ENCODE measurements at regions not wholly inside any gene's neighbourhood (a gene's known extent, or its start where the extent isn't known, plus 50 kb on each side); places are given as distances from the start of the nearest gene placed in this dataset.
"Not testable (repeated sequence)": the region's sequence is repeated elsewhere in the genome, so short reads cannot be mapped to it uniquely, and the experiment has no call there.

- intact Hi-C loops (cut with DNase I; ENCODE audit: low total_unique reads), result no loop called here
- Histone ChIP-seq H3K27me3 (no peaks in the 10 kb centered on the region), H3K9me3 (peaks cover 0 to 3% of the 10 kb centered on the region in 2 donors), H3K4me1 (no peaks in the 10 kb centered on the region), H3K4me3 (no peak overlapping the region), H3K36me3 (no peaks in the 10 kb centered on the region), H3K27ac (no peak overlapping the region)
- DNase-seq, result no peak
- in situ Hi-C loops (cut with MboI; ENCODE audit: low pct_ligation_motif_present in 1 of 4, low pct_unique_long_range_greater_than_20kb in 1 of 4, low sequenced_read_pairs in 3 of 4), result no loop called here
- TF ChIP-seq CTCF (IDR thresholded peaks at IDR 0.05) (no peak), POLR2AphosphoS5 (IDR thresholded peaks at IDR 0.05) (no peak), POLR2A (IDR thresholded peaks at IDR 0.05) (no peak), EP300 (IDR thresholded peaks at IDR 0.05; ENCODE audit: low read depth) (no peak)
Observed at GRCh38 chr14:48229091-48229490, 553.7 kb upstream of the MDGA2 start.

- in situ Hi-C loops (cut with MboI; ENCODE audit: low pct_ligation_motif_present in 1 of 4, low pct_unique_long_range_greater_than_20kb in 1 of 4, low sequenced_read_pairs in 3 of 4) (no loop called here), intact Hi-C loops (cut with DNase I; ENCODE audit: low total_unique reads) (no loop called here)
- WGBS, 2 donors (ENCODE audit: low coverage in 1 of 2), result 33 to 86% methylated on average over 1 to 13 of the region's 13 CpGs
- DNase-seq, result no peak
- no peaks in the 10 kb centered on the region for H3K9me3 ChIP-seq
- H3K4me1 ChIP-seq, result no peaks in the 10 kb centered on the region
- H3K27me3 ChIP-seq, result no peaks in the 10 kb centered on the region
- H3K4me3 ChIP-seq, result no peak overlapping the region
- no peak overlapping the region for H3K27ac ChIP-seq
- H3K36me3 ChIP-seq, result no peaks in the 10 kb centered on the region
- TF ChIP-seq EP300 (IDR thresholded peaks at IDR 0.05; ENCODE audit: low read depth), result no peak
- no peak for TF ChIP-seq POLR2AphosphoS5 (IDR thresholded peaks at IDR 0.05)
- TF ChIP-seq CTCF (IDR thresholded peaks at IDR 0.05), result no peak
- no peak for TF ChIP-seq POLR2A (IDR thresholded peaks at IDR 0.05)
Observed at GRCh38 chr14:48193893-48194292, 518.5 kb upstream of the MDGA2 start.

- H3K36me3 ChIP-seq; in situ Hi-C loops (cut with MboI; ENCODE audit: low pct_ligation_motif_present in 1 of 4, low pct_unique_long_range_greater_than_20kb in 1 of 4, low sequenced_read_pairs in 3 of 4); H3K4me1 ChIP-seq; H3K27ac ChIP-seq; H3K4me3 ChIP-seq; intact Hi-C loops (cut with DNase I; ENCODE audit: low total_unique reads); DNase-seq; H3K9me3 ChIP-seq; H3K27me3 ChIP-seq: not testable (repeated sequence)
- 75% methylated on average over 1 of the region's 1 CpG; no CpG with 5 or more reads in 1 of the 2 donors for WGBS, 2 donors (ENCODE audit: low coverage in 1 of 2)
Observed at GRCh38 chr14:48149624-48150023, 474.2 kb upstream of the MDGA2 start.

- WGBS, 2 donors (ENCODE audit: low coverage in 1 of 2), result 83 to 90% methylated on average over 3 of the region's 3 CpGs
- Histone ChIP-seq H3K4me3 (no peak overlapping the region), H3K27ac (no peak overlapping the region), H3K4me1 (no peaks in the 10 kb centered on the region), H3K36me3 (no peaks in the 10 kb centered on the region), H3K9me3 (no peaks in the 10 kb centered on the region), H3K27me3 (no peaks in the 10 kb centered on the region)
- no peak for DNase-seq
- intact Hi-C loops (cut with DNase I; ENCODE audit: low total_unique reads), result loop anchor here (5.0 kb wide), 1 partner anchor 1006 kb away; no protein-coding TSS in a partner anchor
- in situ Hi-C loops (cut with MboI; ENCODE audit: low pct_ligation_motif_present in 1 of 4, low pct_unique_long_range_greater_than_20kb in 1 of 4, low sequenced_read_pairs in 3 of 4), result no loop called here
- TF ChIP-seq EP300 (IDR thresholded peaks at IDR 0.05; ENCODE audit: low read depth), result no peak
- TF ChIP-seq POLR2A (IDR thresholded peaks at IDR 0.05), result no peak
- TF ChIP-seq CTCF (IDR thresholded peaks at IDR 0.05), result no peak
- TF ChIP-seq POLR2AphosphoS5 (IDR thresholded peaks at IDR 0.05), result no peak
Observed at GRCh38 chr14:48140804-48141203, 465.4 kb upstream of the MDGA2 start.

- H3K36me3 ChIP-seq, result no peaks in the 10 kb centered on the region
- no peaks in the 10 kb centered on the region for H3K4me1 ChIP-seq
- no peak overlapping the region for H3K27ac ChIP-seq
- in situ Hi-C loops (cut with MboI; ENCODE audit: low pct_ligation_motif_present in 1 of 4, low pct_unique_long_range_greater_than_20kb in 1 of 4, low sequenced_read_pairs in 3 of 4), result no loop called here
- no peak for DNase-seq
- no peaks in the 10 kb centered on the region for H3K27me3 ChIP-seq
- H3K4me3 ChIP-seq, result no peak overlapping the region
- intact Hi-C loops (cut with DNase I; ENCODE audit: low total_unique reads), result no loop called here
- TF ChIP-seq CTCF (IDR thresholded peaks at IDR 0.05), result no peak
- no peak for TF ChIP-seq POLR2A (IDR thresholded peaks at IDR 0.05)
- no peak for TF ChIP-seq POLR2AphosphoS5 (IDR thresholded peaks at IDR 0.05)
- no peak for TF ChIP-seq EP300 (IDR thresholded peaks at IDR 0.05; ENCODE audit: low read depth)
- no peaks in the 10 kb centered on the region for H3K9me3 ChIP-seq
Observed at GRCh38 chr14:48129472-48129871, 454.1 kb upstream of the MDGA2 start.
